ENCODE measurements at regions not wholly inside any gene's neighbourhood (a gene's known extent, or its start where the extent isn't known, plus 50 kb on each side); places are given as distances from the start of the nearest gene placed in this dataset.

DNA sequence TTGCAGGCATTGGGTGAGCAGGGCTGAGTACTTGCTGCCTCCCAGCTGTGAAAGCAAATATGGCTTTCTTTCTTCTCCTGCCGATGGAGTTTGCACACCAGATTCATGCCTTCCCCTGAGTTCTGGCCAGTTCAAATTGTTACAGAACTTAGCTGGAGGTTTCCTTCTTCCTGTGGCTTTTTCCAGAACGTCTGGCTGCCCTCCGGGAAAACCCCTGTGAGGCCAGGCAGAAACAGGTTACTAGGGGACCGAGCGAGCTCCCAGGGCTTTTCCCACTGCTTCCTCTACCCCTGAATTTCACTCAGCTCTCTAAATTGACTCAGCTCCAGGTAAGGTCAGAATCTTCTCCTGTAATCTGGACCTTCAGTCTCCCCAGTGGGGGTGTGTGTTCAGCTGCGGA is 482.4 kb downstream of the C4orf33 start:
- no peak for TF ChIP-seq CTCF (conservative IDR thresholded peaks at IDR 0.05 in 1 of 2, IDR thresholded peaks at IDR 0.05 in 1 of 2; ENCODE audit: low read depth in 1 of 2, low read length in 2 of 2)
- no peak for TF ChIP-seq EZH2 (IDR thresholded peaks at IDR 0.05; ENCODE audit: low read length, missing control alignments)

All from fibroblast of lung (primary cell).